GM18517 (cell line): ENCODE measurements at regions not wholly inside any gene's neighbourhood (a gene's known extent, or its start where the extent isn't known, plus 50 kb on each side); places are given as distances from the start of the nearest gene placed in this dataset.
A peak's percentile ranks its signal among the peaks of the same experiment; 100 is the strongest.

Experiments used
- ATAC-seq: cut with Tn5 transposase; IDR thresholded peaks from one replicate; pipeline ENCODE4 v1.9.1; 2021; ENCODE audit warnings: mild to moderate bottlenecking, moderate library complexity; ENCODE audit not compliant: unreplicated experiment

DNA sequence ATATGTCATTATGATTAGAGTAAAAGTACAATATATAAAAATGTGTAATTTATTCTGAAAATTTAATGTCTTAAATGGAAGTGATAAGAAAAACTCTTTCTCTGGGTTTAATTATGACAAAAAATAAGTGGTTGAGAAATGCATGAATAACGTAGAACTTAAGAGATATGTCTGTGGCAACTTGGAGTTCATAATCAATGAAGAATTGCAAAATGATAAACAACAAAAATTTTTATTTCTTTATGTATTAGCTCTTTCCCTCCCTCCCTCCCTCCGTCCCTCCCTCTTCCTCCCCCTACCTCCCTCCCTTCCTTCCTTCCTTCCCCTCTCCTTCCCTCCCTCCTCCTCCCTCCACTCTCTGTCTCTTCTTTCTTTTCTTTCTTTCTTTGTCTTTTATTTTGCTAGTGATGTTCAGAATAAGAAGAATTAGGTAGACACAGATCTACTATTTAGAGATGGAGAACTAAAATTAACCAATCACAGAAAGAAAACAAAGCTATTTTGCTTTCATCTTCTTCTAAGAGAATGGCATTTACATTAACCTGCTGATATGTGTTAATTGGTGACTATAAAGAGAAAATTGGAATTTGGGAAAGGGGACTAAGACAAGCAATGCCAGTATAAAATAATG, 96.3 kb upstream of the PDC start:
- no peak for ATAC-seq

DNA sequence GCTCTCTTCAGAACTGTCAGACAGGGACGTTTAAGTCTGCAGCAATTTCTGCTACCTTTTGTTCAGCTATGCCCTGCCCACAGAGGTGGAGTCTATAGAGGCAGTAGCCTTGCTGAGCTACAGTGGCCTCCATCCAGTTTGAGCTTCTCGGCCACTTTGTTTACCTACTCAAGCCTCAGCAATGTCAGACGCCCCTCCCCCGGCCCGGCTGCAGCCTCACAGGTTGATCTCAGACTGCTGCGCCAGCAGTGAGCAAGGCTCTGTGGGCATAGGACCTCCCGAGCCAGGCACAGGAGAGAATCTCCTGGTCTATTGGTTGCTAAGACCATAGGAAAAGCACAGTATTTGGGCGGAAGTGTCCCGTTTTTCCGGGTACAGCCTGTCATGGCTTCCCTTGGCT, 89.9 kb upstream of the PDC start:
- ATAC-seq: no peak

DNA sequence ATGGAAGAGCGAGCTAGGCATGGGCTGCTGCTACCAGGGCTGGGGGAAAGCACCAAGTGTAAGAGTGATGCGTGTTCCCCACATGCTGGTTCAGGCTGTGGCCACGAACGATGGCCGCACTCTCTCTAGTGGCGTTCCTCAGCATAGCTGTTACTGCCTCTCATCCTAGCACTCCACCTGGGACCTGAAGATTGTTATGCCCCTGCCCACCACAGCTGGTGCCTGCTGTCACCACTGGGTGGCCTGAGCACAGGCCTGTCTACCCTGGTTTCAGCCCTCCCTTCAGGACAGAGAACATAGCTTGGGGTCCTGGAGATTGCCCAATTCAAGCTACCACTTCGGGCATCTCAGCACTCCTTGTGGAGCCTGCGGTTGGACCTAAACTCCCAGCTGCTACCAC, 80.1 kb upstream of the PDC start:
- ATAC-seq: no peak

DNA sequence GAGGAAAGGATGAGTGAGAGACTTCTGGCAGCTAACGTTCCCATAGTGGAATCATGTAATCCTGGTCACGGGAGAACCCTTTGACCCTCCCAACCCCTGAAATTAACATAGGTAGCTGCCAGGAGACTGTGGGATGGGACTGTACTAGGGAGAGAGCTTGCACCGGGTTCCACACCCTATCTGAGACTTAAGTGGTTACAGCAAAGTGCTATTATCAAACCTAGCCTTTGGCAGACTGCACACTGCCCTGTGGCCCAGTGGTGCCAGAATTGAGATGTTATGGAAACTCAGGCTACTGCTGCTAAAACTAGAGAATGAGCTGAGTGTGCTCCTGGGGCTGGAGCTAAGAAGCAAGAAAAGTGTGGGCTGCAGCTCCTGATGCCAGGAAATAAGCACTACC, 79.6 kb upstream of the PDC start:
- ATAC-seq: no peak

DNA sequence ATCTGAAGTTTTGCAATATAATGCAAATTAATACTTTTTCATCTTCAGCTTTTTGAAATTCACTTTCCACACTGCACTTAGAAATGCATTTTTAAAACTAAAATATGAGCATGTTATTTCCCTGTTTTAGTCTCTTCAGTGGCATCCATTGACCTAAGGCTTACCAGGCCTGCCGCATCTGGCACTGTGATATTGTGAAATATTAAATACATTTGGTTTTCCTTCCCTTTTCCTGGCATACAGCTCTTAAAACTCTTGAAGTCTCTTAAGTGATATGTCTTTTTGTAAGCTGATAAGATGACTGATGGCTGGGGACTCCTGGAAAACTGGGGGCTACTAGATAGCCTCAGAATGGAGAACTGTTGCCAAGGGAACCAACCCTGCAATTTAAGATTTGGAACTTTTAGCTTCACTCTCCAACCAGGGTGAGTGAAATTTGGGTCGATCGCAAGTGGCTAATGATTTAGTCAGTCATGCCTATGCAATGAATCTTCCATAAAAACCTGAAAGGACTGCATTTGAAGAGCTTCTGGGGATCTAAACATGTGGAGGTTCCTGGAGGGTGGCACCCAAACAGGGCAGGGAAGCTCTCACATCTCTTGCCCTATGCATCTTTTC, 75.5 kb upstream of the PDC start:
- no peak for ATAC-seq

DNA sequence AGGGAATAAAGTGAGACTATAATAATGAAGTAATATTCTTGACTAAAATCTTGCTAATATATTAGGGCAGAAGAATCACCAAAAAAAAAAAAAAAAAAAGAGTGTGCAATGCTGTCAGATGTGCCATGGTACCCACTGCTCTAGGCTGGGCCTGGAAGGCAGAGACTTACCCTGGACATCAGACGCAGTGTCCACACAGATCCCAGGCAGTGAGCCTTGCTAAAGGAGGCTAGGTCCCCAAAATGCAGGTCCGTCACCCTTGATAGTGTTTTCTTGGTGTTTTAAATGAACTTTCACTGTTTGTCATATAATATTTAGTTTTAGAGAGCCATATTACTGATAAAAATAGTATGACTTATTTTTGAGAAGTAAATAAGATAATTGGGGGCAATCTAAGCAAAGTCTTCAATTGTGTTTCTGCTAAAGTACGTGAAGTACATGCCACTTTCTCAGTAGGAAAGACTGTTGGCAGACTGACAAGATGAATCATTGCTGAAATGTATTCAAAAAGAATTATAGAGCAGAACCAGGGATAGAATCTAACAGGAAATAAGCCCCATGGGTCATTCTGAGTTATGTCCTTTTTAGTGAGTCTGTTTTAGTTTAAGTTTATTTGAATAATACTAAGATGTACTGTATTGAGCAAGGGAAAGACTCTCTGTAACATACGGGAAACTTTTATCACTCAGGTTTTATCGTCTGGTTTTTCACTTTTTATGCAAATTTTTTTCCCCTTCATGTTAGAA, 74.6 kb upstream of the PDC start:
- ATAC-seq: no peak

DNA sequence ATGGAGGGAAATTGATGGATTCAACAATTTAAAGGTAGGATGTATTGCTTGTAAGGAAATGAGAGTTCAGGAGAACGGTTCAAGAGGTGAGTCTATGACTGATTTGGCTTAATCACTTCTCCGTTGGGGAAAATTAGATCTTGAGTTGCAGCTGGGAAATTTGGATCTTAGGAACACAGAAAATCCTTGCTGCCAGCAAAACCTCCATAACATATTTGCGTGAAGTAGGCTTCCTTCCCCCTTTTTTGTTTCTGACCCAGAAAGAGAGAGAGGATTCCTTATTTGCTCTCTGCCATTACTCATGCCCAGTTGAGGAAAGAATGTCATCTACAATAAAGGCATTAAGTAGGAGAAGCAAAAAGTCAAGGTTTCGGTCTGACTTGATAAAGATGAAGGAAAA, 73.5 kb upstream of the PDC start:
- ATAC-seq: no peak

DNA sequence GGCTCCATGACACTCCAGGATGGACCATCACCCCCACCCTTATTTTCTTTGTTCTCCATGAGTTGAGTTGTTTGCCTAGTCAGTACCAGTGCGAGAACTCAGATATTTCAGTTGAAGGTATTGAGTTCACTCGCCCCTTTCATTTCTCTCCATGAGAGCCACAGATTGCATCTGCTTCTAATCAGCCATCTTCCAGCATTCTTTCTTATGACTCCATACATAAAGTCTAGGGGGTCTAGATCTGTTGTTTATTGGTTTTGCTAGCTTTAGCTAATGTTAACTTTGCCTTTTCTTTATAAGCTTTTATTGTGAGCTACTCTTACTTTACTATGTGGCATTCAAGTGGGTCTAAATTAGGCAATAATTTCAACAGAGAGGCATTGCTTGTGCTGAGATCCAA, 71.6 kb upstream of the PDC start:
- ATAC-seq: no peak

DNA sequence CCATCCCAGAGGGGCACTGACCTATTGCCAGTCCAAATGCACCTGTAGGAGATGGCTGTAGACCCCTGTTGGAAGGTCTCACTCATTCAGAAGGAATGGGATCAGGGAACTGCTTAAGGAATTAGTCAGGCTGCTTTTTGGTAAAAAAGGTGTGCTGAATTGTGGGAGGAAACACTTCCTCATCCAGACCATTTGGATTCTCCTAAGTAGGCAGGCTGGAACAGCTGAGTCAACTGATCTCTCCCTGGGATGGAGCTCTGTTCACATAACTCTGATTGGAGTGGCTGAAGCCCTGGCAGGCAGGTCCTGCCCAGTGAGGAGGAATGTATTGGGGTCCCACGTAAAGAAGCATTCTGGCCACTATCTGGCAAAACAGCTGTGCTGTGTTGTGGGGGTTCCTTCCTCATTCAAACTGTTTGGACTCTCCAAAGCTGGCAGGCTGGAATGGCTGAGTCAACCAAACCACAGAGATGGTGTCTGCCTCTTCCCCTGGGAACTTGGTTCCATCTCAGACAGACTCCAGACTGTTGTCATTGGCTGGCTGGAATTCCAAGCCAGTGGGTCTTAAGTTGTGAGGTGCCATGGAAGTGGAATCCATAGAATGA, 70.7 kb upstream of the PDC start:
- ATAC-seq: no peak

DNA sequence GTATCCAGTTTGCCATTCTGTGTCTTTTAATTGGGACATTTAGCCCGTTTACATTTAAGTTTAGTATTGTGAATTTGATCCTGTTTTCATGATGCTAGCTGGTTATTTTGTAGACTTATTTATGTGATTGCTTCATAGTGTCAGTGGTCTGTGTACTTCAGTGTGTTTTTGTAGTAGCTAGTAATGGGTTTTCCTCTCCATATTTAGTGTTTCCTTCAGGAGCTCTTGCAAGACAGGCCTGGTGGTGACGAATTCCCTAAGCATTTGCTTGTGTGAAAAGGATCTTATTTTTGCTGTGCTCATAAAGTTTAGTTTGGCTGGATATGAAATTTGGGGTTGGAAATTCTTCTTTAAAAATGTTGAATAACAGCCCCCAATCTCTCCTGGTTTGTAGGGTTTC, 69.2 kb upstream of the PDC start:
- no peak for ATAC-seq

DNA sequence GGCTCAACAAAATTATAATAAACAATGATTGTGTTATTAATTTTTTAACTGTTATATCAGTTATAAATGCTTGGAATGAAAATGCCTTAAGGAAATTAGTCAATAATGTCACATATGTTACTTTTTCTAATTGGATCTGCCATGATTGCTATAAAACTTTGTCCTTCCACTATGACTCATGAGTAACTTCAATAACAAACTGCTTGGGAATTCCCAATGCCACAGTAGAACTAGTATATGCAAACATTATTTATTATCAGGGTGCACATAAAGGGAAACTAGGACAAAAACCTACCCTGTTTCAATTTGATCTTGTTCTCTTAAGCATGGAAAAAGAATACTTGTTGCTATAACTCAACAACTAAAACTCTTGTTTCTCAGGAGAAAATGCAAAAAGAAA, 59.1 kb upstream of the PDC start:
- ATAC-seq: no peak

DNA sequence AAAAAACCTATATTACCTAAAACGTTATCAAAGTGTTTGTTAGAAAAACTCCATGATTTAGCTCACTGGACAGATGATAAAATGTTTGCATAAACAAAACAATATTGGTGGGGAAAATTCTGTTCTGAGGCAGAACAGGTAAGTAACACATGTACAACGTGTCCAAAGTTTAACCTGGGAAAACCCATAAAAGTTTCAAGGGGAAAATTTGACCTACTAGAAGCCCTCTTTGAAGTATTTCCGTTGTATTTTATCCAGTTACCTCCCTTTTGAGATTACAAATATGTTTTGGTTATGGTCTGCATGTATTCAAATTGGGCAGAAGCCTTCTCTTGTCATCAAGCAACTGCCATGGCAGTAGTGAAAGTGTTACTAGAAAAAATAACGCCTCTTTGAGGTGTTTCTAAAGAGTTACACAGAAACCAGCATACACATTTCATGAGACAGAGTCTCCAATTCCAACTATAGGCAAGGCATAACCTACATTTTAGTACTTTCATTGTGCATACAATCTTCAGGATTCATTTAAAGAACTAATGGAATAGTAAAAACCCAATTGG, 58.0 kb upstream of the PDC start:
- no peak for ATAC-seq

DNA sequence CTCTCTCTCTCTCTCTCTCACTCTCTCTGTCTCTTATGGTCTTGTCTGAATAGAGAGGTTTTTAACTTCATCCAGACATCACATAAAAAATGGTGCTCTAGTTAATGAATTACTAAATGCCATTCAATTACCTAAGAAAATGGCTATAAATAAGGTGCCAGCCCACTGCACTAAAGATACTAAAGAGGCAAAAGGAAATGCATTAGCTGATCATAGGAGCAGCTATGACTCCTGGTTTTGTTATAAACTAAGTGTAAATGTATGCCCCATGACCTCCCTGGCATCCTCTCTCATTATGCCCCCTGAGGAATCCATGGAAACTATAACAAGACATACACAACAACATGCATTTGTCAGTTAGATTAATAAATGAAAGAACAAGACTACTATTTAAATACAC, 57.5 kb upstream of the PDC start:
- no peak for ATAC-seq

DNA sequence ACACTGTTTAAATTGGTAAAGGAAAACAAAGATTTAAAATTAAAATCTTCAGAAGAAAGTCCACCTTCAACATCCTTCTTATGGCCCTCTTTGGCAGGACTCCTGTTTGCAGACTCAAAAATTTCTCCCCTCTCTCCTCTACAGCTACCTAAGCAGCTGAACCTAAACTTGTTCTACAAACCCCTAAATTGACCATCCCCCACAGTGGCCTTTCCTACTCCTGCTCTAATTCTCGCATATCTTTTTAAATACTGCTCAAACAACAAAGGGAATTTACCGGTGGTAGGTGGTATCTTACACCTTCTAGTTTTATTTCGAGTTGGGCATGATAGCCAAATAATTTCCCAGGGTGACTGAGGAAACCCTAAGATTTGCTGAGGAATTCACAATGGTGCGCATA, 53.5 kb upstream of the PDC start:
- no peak for ATAC-seq

DNA sequence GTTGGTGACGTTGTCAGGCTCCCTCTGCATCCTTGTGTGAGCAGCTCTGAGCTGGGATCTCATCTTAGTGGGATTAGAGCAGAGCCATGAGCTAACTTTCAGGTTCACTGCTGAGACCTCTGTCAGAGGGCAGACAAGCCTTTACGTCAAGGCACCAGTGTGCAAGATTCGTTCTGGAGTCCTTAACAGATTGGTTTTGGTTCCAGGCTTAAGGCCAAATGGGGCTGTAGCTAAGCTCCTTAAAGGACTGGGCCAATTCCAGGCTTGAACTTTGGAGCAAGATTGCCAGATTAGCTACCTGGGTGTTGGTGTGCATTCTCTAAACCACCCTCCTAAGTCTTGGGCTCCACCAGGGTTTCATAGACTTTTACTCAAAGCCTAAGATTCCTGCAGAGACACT, 52.6 kb upstream of the PDC start:
- ATAC-seq: no peak

DNA sequence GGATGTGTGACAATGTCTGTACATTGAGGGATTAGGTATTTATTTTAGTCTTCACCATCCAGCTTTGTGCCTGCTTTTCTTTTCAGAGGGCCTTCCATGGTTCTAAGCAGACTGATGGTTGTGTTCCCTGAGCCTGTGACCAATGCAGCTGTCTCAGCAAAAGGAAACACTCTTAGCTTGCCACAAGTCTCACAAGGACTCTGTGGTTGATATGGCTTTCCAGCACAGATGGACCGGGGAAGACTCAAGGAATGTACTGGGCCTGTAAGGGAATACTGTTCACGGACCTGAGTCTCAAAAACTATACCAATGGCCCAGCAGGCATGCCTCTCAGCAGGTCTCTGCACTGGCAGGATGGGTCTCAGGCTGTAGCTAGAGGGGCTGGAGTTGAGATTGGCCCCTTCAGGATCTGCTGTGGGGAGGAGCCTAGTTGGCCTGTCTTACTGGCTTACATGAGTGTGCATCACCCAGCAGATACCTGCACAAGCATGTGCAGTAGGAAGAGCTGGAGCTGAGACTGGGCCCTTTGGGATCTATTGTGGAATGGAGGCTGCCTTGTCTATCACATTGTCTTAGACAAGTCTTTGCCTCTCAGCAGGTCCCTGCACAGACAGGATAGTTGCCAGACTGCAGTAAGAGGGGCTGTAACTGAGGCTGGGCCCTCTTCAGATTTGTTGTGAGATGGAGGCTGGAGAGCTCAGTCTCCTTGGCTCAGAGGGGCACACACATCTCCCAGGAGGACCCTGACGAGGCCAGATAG, 52.0 kb upstream of the PDC start:
- ATAC-seq: no peak

DNA sequence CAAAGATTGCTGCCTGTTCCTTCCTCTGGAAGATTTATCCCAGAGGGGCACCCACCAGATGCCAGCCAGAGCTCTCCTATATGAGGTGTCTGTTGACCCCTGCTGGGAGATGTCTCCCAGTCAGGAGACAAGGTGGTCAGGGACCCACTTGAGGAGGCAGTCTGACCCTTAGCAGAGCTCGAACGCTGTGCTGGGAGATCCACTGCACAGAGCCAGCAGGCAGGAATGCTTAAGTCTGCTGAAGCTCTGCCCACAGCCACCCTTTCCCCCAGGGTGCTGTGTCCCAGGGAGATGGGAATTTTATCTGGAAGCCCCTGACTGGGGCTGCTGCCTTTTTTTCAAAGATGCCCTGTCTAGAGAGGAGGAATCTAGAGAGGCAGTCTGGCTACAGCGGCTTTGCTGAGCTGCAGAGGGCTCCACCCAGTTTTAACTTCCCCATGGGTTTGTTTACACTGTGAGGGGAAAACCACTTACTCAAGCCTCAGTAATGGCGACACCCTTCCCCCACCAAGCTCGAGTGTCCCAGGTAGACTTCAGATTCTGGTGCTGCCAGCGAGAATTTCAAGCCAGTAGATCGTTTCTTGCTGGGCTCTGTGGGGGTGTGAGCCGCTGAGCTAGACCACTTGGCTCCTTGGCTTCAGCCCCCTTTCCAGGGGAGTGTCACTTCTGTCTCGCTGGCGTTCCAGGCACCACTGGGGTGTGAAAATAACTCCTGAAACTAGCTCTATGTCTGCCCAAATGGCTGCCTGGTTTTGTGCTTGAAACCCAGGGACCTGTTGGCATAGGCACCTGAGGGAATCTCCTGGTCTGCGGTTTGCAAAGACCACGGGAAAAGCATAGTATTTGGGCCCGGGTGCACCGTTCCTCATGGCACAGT, 51.1 kb upstream of the PDC start:
- peak; percentile 94 for ATAC-seq
